HPDE6-E6E7 (cell line): ENCODE measurements at regions not wholly inside any gene's neighbourhood (a gene's known extent, or its start where the extent isn't known, plus 50 kb on each side); places are given as distances from the start of the nearest gene placed in this dataset.

Experiments
- DNase-seq: peaks from one replicate; pipeline ENCODE4 v3.0.0; 2011; ENCODE audit warnings: missing footprints; ENCODE audit errors: extremely low spot score

GRCh38 chr22:22418957-22419356 lies 89.6 kb downstream of the ZNF280B start:
- no peak for DNase-seq

- no peak for DNase-seq
These were observed 88.0 kb downstream of the ZNF280B start for GRCh38 chr22:22420580-22420979.

- no peak for DNase-seq
These were observed 87.2 kb downstream of the ZNF280B start for GRCh38 chr22:22421392-22421791.

GRCh38 chr22:22422629-22423112 lies 85.9 kb downstream of the ZNF280B start:
- peak; percentile 17 for DNase-seq

GRCh38 chr22:22423681-22424080 lies 84.9 kb downstream of the ZNF280B start:
- DNase-seq, result no peak

GRCh38 chr22:22424210-22424800 lies 84.2 kb downstream of the ZNF280B start:
- DNase-seq, result no peak

GRCh38 chr22:22424956-22425355 lies 83.6 kb downstream of the ZNF280B start:
- no peak for DNase-seq

- no peak for DNase-seq
These were observed 83.2 kb downstream of the ZNF280B start for GRCh38 chr22:22425356-22425755.

GRCh38 chr22:22425783-22426624 lies 82.5 kb downstream of the ZNF280B start:
- DNase-seq, result no peak

- DNase-seq, result no peak
These were observed 80.9 kb downstream of the ZNF280B start for GRCh38 chr22:22427542-22428065.

- no peak for DNase-seq
These were observed 80.1 kb downstream of the ZNF280B start for GRCh38 chr22:22428222-22429098.

- no peak for DNase-seq
These were observed 79.0 kb downstream of the ZNF280B start for GRCh38 chr22:22429369-22430108.

- no peak for DNase-seq
These were observed 78.3 kb downstream of the ZNF280B start for GRCh38 chr22:22430111-22430820.

- DNase-seq, result peak; percentile 51
These were observed 77.0 kb downstream of the ZNF280B start for GRCh38 chr22:22431271-22432220.

- DNase-seq, result no peak
These were observed 76.1 kb downstream of the ZNF280B start for GRCh38 chr22:22432479-22432878.

- no peak for DNase-seq
These were observed 75.6 kb downstream of the ZNF280B start for GRCh38 chr22:22432937-22433336.

GRCh38 chr22:22433770-22434169 lies 74.8 kb downstream of the ZNF280B start:
- DNase-seq, result no peak
